ENCODE measurements at regions not wholly inside any gene's neighbourhood (a gene's known extent, or its start where the extent isn't known, plus 50 kb on each side); places are given as distances from the start of the nearest gene placed in this dataset.

DNA sequence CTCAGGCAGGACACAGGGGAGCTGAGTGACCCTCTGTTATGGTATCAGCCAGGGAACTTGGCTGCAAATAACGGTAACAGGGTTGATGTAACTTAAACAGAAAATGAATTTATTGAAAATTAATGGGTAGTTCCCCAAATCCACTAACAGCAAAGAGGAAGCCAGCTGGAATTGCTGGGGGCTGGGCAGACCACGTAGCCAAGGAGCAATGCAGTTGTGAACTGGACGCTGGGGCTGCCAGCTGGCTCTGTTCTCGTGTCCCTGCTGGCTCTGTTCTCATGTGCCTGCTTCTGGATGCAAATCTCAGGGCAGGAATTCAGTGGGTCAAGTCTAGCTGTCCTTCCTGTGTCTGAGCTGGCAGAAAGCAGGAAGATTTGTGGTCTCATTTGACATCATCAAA is 1383.3 kb upstream of the TMEM132C start:
- H3K36me3 ChIP-seq (ENCODE audit: low read length) = no peaks in the 10 kb centered on the region
- TF ChIP-seq, protein P1, sequence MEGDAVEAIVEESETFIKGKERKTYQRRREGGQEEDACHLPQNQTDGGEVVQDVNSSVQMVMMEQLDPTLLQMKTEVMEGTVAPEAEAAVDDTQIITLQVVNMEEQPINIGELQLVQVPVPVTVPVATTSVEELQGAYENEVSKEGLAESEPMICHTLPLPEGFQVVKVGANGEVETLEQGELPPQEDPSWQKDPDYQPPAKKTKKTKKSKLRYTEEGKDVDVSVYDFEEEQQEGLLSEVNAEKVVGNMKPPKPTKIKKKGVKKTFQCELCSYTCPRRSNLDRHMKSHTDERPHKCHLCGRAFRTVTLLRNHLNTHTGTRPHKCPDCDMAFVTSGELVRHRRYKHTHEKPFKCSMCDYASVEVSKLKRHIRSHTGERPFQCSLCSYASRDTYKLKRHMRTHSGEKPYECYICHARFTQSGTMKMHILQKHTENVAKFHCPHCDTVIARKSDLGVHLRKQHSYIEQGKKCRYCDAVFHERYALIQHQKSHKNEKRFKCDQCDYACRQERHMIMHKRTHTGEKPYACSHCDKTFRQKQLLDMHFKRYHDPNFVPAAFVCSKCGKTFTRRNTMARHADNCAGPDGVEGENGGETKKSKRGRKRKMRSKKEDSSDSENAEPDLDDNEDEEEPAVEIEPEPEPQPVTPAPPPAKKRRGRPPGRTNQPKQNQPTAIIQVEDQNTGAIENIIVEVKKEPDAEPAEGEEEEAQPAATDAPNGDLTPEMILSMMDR (IDR thresholded peaks at IDR 0.05; ENCODE audit: insufficient read depth, low read length, poor library complexity, severe bottlenecking) = no peak
- no peak for TF ChIP-seq EZH2phosphoT487 (conservative IDR thresholded peaks at IDR 0.05; ENCODE audit: low read length)
- H3K27ac ChIP-seq (ENCODE audit: low read depth, low read length) = no peak overlapping the region
- no peaks in the 10 kb centered on the region for H4K20me1 ChIP-seq (ENCODE audit: low read depth, low read length)
- H3K9me3 ChIP-seq (ENCODE audit: insufficient read depth, low read length) = no peaks in the 10 kb centered on the region
- no peak overlapping the region for H3K4me3 ChIP-seq (ENCODE audit: insufficient read depth, low read length, poor library complexity, severe bottlenecking)
- H3F3A ChIP-seq (ENCODE audit: insufficient read depth) = no peaks in the 10 kb centered on the region
- no peaks in the 10 kb centered on the region for H3K79me2 ChIP-seq (ENCODE audit: insufficient read depth, low read length)
- no peaks in the 10 kb centered on the region for H3K9me2 ChIP-seq (replicated peaks; ENCODE audit: insufficient read depth, low read length)
- H3K4me2 ChIP-seq (ENCODE audit: low read depth, low read length, poor library complexity, severe bottlenecking) = no peak overlapping the region
- no peak overlapping the region for H2AFZ ChIP-seq (ENCODE audit: low read depth, low read length, severe bottlenecking)
- no peak overlapping the region for H3K9ac ChIP-seq (ENCODE audit: low read length)
- H3K27me3 ChIP-seq (ENCODE audit: low read length) = no peaks in the 10 kb centered on the region

- Histone ChIP-seq H3K27me3 (ENCODE audit: low read length) (no peaks in the 10 kb centered on the region), H3K27ac (ENCODE audit: low read depth, low read length) (no peak overlapping the region), H3K9ac (ENCODE audit: low read length) (no peak overlapping the region), H3K9me2 (replicated peaks; ENCODE audit: insufficient read depth, low read length) (no peaks in the 10 kb centered on the region), H3K4me2 (ENCODE audit: low read depth, low read length, poor library complexity, severe bottlenecking) (no peak overlapping the region), H3K4me3 (ENCODE audit: insufficient read depth, low read length, poor library complexity, severe bottlenecking) (no peak overlapping the region), H3K36me3 (ENCODE audit: low read length) (no peaks in the 10 kb centered on the region), H2AFZ (ENCODE audit: low read depth, low read length, severe bottlenecking) (no peak overlapping the region), H3F3A (ENCODE audit: insufficient read depth) (no peaks in the 10 kb centered on the region), H3K9me3 (ENCODE audit: insufficient read depth, low read length) (no peaks in the 10 kb centered on the region), H4K20me1 (ENCODE audit: low read depth, low read length) (no peaks in the 10 kb centered on the region), H3K79me2 (ENCODE audit: insufficient read depth, low read length) (no peaks in the 10 kb centered on the region)
- no peak for TF ChIP-seq EZH2phosphoT487 (conservative IDR thresholded peaks at IDR 0.05; ENCODE audit: low read length)
- TF ChIP-seq, protein P1 (IDR thresholded peaks at IDR 0.05; ENCODE audit: insufficient read depth, low read length, poor library complexity, severe bottlenecking) = no peak
Observed at GRCh38 chr12:126889501-126889900, 1377.5 kb upstream of the TMEM132C start.

DNA sequence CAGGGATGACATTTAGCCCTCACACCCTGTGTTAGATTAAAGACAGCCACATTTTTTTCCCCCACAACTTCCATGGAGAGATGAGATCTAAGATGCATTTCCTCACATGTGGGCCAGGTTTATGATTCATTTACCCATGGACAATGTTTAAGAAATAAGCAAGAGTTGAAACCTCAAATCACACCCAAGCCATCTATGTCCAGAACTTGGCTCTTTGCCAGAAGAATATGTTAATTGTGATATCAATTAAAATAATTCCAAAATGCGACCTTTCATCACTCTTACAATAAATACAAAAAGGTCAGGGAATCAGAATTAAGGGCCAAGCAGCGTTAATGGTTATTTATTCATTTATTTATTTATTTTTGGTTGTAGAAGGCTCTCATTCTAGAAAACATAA is 1376.9 kb upstream of the TMEM132C start:
- TF ChIP-seq EZH2phosphoT487 (conservative IDR thresholded peaks at IDR 0.05; ENCODE audit: low read length) = no peak
- TF ChIP-seq, protein P1 (IDR thresholded peaks at IDR 0.05; ENCODE audit: insufficient read depth, low read length, poor library complexity, severe bottlenecking) = no peak
- no peaks in the 10 kb centered on the region for H3K36me3 ChIP-seq (ENCODE audit: low read length)
- no peak overlapping the region for H3K4me2 ChIP-seq (ENCODE audit: low read depth, low read length, poor library complexity, severe bottlenecking)
- no peak overlapping the region for H3K27ac ChIP-seq (ENCODE audit: low read depth, low read length)
- no peaks in the 10 kb centered on the region for H3K9me2 ChIP-seq (replicated peaks; ENCODE audit: insufficient read depth, low read length)
- no peaks in the 10 kb centered on the region for H4K20me1 ChIP-seq (ENCODE audit: low read depth, low read length)
- no peaks in the 10 kb centered on the region for H3F3A ChIP-seq (ENCODE audit: insufficient read depth)
- H3K79me2 ChIP-seq (ENCODE audit: insufficient read depth, low read length) = no peaks in the 10 kb centered on the region
- H3K9me3 ChIP-seq (ENCODE audit: insufficient read depth, low read length) = no peaks in the 10 kb centered on the region
- no peaks in the 10 kb centered on the region for H3K27me3 ChIP-seq (ENCODE audit: low read length)
- no peak overlapping the region for H3K4me3 ChIP-seq (ENCODE audit: insufficient read depth, low read length, poor library complexity, severe bottlenecking)
- H3K9ac ChIP-seq (ENCODE audit: low read length) = no peak overlapping the region
- no peak overlapping the region for H2AFZ ChIP-seq (ENCODE audit: low read depth, low read length, severe bottlenecking)
